Stimulated activated CD4-positive, alpha-beta T cell treated with anti-CD3 and anti-CD28 coated beads, Interleukin-15, amount 100 ng/mL, for 48 hours (primary cell): ENCODE measurements at regions not wholly inside any gene's neighbourhood (a gene's known extent, or its start where the extent isn't known, plus 50 kb on each side); places are given as distances from the start of the nearest gene placed in this dataset.

Experiments used
- DNase-seq, 2 donors: peaks; one replicate each; pipeline ENCODE4 v3.0.0-alpha.2; 2020; ENCODE audit warnings: low read depth in 2 of 2

- no peak for DNase-seq
Measured at GRCh38 chr12:102534899-102535298, 54.5 kb upstream of the IGF1 start.

GRCh38 chr12:102533483-102534215 lies 53.3 kb upstream of the IGF1 start:
- no peak for DNase-seq
